ENCODE measurements at regions not wholly inside any gene's neighbourhood (a gene's known extent, or its start where the extent isn't known, plus 50 kb on each side); places are given as distances from the start of the nearest gene placed in this dataset.

DNA sequence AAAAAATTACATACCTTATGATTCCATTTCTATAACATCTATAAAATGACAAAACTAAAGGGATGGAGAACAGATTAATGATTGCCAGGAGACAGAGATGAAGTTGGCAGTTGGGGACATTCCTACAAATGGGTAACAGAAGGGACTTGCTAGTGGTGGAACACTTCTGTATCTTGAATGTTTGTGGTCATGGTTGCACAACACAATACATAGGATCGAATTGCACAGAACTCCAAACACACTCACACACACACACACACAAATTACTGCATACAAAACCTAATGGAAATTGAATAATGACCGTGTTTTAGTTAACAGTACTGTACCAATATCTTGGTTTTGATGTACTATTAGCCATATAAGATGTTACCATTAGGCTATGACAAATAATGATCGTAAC lies 330.7 kb upstream of the POU5F2 start:
- DNase-seq (ENCODE audit: low spot score): no peak
- Histone ChIP-seq H2AFZ (ENCODE audit: low read length) (no peak overlapping the region), H3K9me3 (ENCODE audit: low read length) (0 out of 2 replicates have a peak, but pooled peaks cover 5% of the 10 kb centered on the region), H3K4me2 (ENCODE audit: low read length) (no peak overlapping the region), H3K9me2 (ENCODE audit: insufficient read depth, low read length) (no peaks in the 10 kb centered on the region), H3K79me2 (ENCODE audit: insufficient read depth, low read depth, low read length) (no peaks in the 10 kb centered on the region), H3K27ac (ENCODE audit: low read depth, low read length, poor library complexity, severe bottlenecking) (no peak overlapping the region), H3K36me3 (ENCODE audit: insufficient read depth, low read length) (no peaks in the 10 kb centered on the region), H3K4me3 (ENCODE audit: low read depth, low read length, poor library complexity, severe bottlenecking) (no peak overlapping the region), H3K4me1 (ENCODE audit: insufficient read depth, low read length, poor library complexity, severe bottlenecking) (no peaks in the 10 kb centered on the region), H4K20me1 (ENCODE audit: insufficient read depth, low read length) (no peaks in the 10 kb centered on the region)
- POLR2A ChIA-PET: no interaction called here
- intact Hi-C loops (cut with micrococcal nuclease; ENCODE audit: unreplicated experiment): no loop called here
- TF ChIP-seq, protein P1, sequence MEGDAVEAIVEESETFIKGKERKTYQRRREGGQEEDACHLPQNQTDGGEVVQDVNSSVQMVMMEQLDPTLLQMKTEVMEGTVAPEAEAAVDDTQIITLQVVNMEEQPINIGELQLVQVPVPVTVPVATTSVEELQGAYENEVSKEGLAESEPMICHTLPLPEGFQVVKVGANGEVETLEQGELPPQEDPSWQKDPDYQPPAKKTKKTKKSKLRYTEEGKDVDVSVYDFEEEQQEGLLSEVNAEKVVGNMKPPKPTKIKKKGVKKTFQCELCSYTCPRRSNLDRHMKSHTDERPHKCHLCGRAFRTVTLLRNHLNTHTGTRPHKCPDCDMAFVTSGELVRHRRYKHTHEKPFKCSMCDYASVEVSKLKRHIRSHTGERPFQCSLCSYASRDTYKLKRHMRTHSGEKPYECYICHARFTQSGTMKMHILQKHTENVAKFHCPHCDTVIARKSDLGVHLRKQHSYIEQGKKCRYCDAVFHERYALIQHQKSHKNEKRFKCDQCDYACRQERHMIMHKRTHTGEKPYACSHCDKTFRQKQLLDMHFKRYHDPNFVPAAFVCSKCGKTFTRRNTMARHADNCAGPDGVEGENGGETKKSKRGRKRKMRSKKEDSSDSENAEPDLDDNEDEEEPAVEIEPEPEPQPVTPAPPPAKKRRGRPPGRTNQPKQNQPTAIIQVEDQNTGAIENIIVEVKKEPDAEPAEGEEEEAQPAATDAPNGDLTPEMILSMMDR (conservative IDR thresholded peaks at IDR 0.05; ENCODE audit: low read length): no peak
- TF ChIP-seq EZH2phosphoT487 (IDR thresholded peaks at IDR 0.05; ENCODE audit: borderline replicate concordance, low read depth, low read length): no peak
- BruUV-seq (replicated peaks): no TSS peak
- CTCF ChIA-PET (ENCODE audit: unreplicated experiment): no interaction called here

DNA sequence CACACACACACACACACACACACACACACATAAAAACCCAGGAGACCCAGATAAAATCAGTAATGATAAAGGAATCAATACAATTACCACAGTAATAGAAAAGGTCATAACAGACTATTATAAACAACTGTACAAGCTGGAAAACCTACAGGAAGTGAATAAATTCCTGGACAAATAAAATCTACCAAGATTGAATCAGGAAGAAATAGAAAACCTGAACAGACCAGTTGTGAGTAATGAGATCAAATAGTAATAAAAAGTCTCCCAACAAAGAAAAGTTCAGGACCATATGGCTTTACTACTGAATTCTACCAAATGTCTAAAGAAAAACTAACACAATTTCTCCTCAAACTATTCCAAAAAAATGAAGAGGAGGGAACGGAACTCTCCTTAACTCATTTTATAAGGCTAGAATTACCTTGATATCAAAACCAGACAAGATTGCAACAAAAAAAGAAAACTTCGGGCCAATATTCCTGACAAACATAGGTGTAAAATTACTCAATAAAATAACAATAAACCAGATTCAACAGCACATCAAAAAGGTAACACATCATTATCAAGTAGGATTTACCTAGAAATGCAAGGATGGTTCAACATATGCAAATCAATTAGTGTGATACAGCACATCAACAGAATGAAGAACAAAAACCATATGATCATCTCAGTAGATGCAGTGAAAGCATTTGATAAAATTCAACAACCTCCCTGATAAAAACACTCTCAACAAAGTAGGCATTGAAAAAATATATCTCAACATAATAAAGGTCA lies 325.2 kb upstream of the POU5F2 start:
- ChIA-PET POLR2A (no interaction called here), CTCF (ENCODE audit: unreplicated experiment) (no interaction called here)
- Histone ChIP-seq H3K4me1 (ENCODE audit: insufficient read depth, low read length, poor library complexity, severe bottlenecking) (no peaks in the 10 kb centered on the region), H3K36me3 (ENCODE audit: insufficient read depth, low read length) (no peaks in the 10 kb centered on the region), H3K4me2 (ENCODE audit: low read length) (no peak overlapping the region), H3K9me3 (ENCODE audit: low read length) (peaks cover 22% of the 10 kb centered on the region), H4K20me1 (ENCODE audit: insufficient read depth, low read length) (no peaks in the 10 kb centered on the region), H3K79me2 (ENCODE audit: insufficient read depth, low read depth, low read length) (no peaks in the 10 kb centered on the region), H3K4me3 (ENCODE audit: low read depth, low read length, poor library complexity, severe bottlenecking) (no peak overlapping the region), H3K27ac (ENCODE audit: low read depth, low read length, poor library complexity, severe bottlenecking) (no peak overlapping the region), H2AFZ (ENCODE audit: low read length) (no peak overlapping the region), H3K9me2 (ENCODE audit: insufficient read depth, low read length) (no peaks in the 10 kb centered on the region)
- no TSS peak for BruUV-seq (replicated peaks)
- TF ChIP-seq, protein P1 (conservative IDR thresholded peaks at IDR 0.05; ENCODE audit: low read length): no peak
- no peak for TF ChIP-seq EZH2phosphoT487 (IDR thresholded peaks at IDR 0.05; ENCODE audit: borderline replicate concordance, low read depth, low read length)
- no peak for DNase-seq (ENCODE audit: low spot score)
- intact Hi-C loops (cut with micrococcal nuclease; ENCODE audit: unreplicated experiment): no loop called here

DNA sequence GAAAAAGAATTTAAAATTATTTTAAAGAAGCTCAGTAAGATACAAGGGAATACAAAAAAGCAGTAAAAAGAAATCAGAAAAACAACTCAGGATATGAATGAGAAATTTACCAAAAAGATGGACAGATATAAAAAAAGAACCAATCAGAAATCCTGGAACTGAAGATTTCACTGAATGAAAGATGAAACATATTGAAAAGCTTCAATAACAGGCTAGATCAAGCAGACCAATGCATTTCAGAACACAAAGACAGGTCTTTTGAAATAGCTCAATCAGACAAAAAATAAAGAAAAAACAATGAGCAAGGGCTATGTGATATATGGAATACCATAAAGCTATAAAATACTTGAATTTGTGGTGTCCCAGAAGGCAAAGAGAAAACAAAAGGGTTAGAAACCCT lies 322.6 kb upstream of the POU5F2 start:
- no peaks in the 10 kb centered on the region for H3K36me3 ChIP-seq (ENCODE audit: insufficient read depth, low read length)
- no peak overlapping the region for H2AFZ ChIP-seq (ENCODE audit: low read length)
- intact Hi-C loops (cut with micrococcal nuclease; ENCODE audit: unreplicated experiment): no loop called here
- no peaks in the 10 kb centered on the region for H3K4me1 ChIP-seq (ENCODE audit: insufficient read depth, low read length, poor library complexity, severe bottlenecking)
- TF ChIP-seq, protein P1 (conservative IDR thresholded peaks at IDR 0.05; ENCODE audit: low read length): no peak
- TF ChIP-seq EZH2phosphoT487 (IDR thresholded peaks at IDR 0.05; ENCODE audit: borderline replicate concordance, low read depth, low read length): no peak
- peaks cover 22% of the 10 kb centered on the region for H3K9me3 ChIP-seq (ENCODE audit: low read length)
- H3K79me2 ChIP-seq (ENCODE audit: insufficient read depth, low read depth, low read length): no peaks in the 10 kb centered on the region
- ChIA-PET CTCF (ENCODE audit: unreplicated experiment) (no interaction called here), POLR2A (no interaction called here)
- H3K4me3 ChIP-seq (ENCODE audit: low read depth, low read length, poor library complexity, severe bottlenecking): no peak overlapping the region
- H3K4me2 ChIP-seq (ENCODE audit: low read length): no peak overlapping the region
- no peaks in the 10 kb centered on the region for H4K20me1 ChIP-seq (ENCODE audit: insufficient read depth, low read length)
- no TSS peak for BruUV-seq (replicated peaks)
- H3K27ac ChIP-seq (ENCODE audit: low read depth, low read length, poor library complexity, severe bottlenecking): no peak overlapping the region
- no peak for DNase-seq (ENCODE audit: low spot score)
- no peaks in the 10 kb centered on the region for H3K9me2 ChIP-seq (ENCODE audit: insufficient read depth, low read length)
